Type B pancreatic cell (in vitro differentiated cells): ENCODE measurements at regions not wholly inside any gene's neighbourhood (a gene's known extent, or its start where the extent isn't known, plus 50 kb on each side); places are given as distances from the start of the nearest gene placed in this dataset.

Experiments used
- DNase-seq: peaks from one replicate; pipeline ENCODE4 v3.0.0; 2021; ENCODE audit warnings: mixed read lengths; ENCODE audit not compliant: unreplicated experiment; ENCODE audit errors: extremely low spot score
- H3K27ac Mint-ChIP-seq: 2 replicates; pipeline ENCODE4 v1.8.0; 2021; ENCODE audit warnings: mild to moderate bottlenecking, mixed read lengths
- H3K27me3 Mint-ChIP-seq: 2 replicates; pipeline ENCODE4 v1.8.0; 2021; ENCODE audit warnings: mixed read lengths
- H3K36me3 Mint-ChIP-seq: 2 replicates; pipeline ENCODE4 v1.8.0; 2021; ENCODE audit warnings: mixed read lengths
- H3K4me1 Mint-ChIP-seq: one replicate; pipeline ENCODE4 v1.8.0; 2021; ENCODE audit warnings: mixed read lengths; ENCODE audit not compliant: unreplicated experiment
- H3K4me3 Mint-ChIP-seq: 2 replicates; pipeline ENCODE4 v1.8.0; 2021; ENCODE audit warnings: mild to moderate bottlenecking, mixed read lengths
- H3K9me3 Mint-ChIP-seq: 2 replicates; pipeline ENCODE4 v1.8.0; 2021; ENCODE audit warnings: mixed read lengths
- CTCF ChIP-seq: fragments of 200-600 bp; sonication (generic); conservative IDR thresholded peaks from 2 replicates; pipeline ENCODE4 v1.5.0; 2021; ENCODE audit warnings: antibody characterized with exemption, mild to moderate bottlenecking

- Mint-ChIP-seq H3K9me3 (peaks cover 6% of the 10 kb centered on the region), H3K27me3 (peaks cover 38% of the 10 kb centered on the region), H3K4me3 (no peak overlapping the region), H3K4me1 (peaks cover 3% of the 10 kb centered on the region), H3K36me3 (no peaks in the 10 kb centered on the region), H3K27ac (no peak overlapping the region)
- no peak for TF ChIP-seq CTCF
- DNase-seq: no peak
Measured at GRCh38 chr3:43919029-43919428, 228.3 kb downstream of the ABHD5 start.

GRCh38 chr3:43921056-43921648 is 230.4 kb downstream of the ABHD5 start:
- H3K9me3 Mint-ChIP-seq: peaks cover 6% of the 10 kb centered on the region
- H3K4me3 Mint-ChIP-seq: no peak overlapping the region
- H3K27me3 Mint-ChIP-seq: peaks cover 35% of the 10 kb centered on the region
- no peaks in the 10 kb centered on the region for H3K36me3 Mint-ChIP-seq
- peaks cover 5% of the 10 kb centered on the region for H3K4me1 Mint-ChIP-seq
- TF ChIP-seq CTCF: no peak
- DNase-seq: no peak
- no peak overlapping the region for H3K27ac Mint-ChIP-seq

GRCh38 chr3:43922374-43922773 is 231.6 kb downstream of the ABHD5 start:
- peaks cover 35% of the 10 kb centered on the region for H3K27me3 Mint-ChIP-seq
- peaks cover 6% of the 10 kb centered on the region for H3K9me3 Mint-ChIP-seq
- H3K4me3 Mint-ChIP-seq: no peak overlapping the region
- peaks cover 5% of the 10 kb centered on the region for H3K4me1 Mint-ChIP-seq
- H3K36me3 Mint-ChIP-seq: no peaks in the 10 kb centered on the region
- TF ChIP-seq CTCF: no peak
- no peak overlapping the region for H3K27ac Mint-ChIP-seq
- DNase-seq: no peak

- H3K4me1 Mint-ChIP-seq: peaks cover 5% of the 10 kb centered on the region
- peaks cover 35% of the 10 kb centered on the region for H3K27me3 Mint-ChIP-seq
- peaks cover 6% of the 10 kb centered on the region for H3K9me3 Mint-ChIP-seq
- no peaks in the 10 kb centered on the region for H3K36me3 Mint-ChIP-seq
- no peak overlapping the region for H3K4me3 Mint-ChIP-seq
- no peak for TF ChIP-seq CTCF
- no peak overlapping the region for H3K27ac Mint-ChIP-seq
- DNase-seq: no peak
Measured at GRCh38 chr3:43923104-43923882, 232.6 kb downstream of the ABHD5 start.

GRCh38 chr3:43926055-43926454 is 235.3 kb downstream of the ABHD5 start:
- DNase-seq: no peak
- Mint-ChIP-seq H3K9me3 (no peaks in the 10 kb centered on the region), H3K27ac (no peak overlapping the region), H3K27me3 (peaks cover 33% of the 10 kb centered on the region), H3K36me3 (no peaks in the 10 kb centered on the region), H3K4me3 (no peak overlapping the region), H3K4me1 (peaks cover 5% of the 10 kb centered on the region)
- TF ChIP-seq CTCF: no peak
